Ishikawa (cell line): ENCODE measurements at regions not wholly inside any gene's neighbourhood (a gene's known extent, or its start where the extent isn't known, plus 50 kb on each side); places are given as distances from the start of the nearest gene placed in this dataset.

Experiments used
- CEBPB ChIP-seq: IDR thresholded peaks from 2 replicates; pipeline ENCODE4 v1.6.1; 2012
- EP300 ChIP-seq: IDR thresholded peaks from 2 replicates; pipeline ENCODE4 v1.6.1; 2012; ENCODE audit warnings: borderline replicate concordance
- RAD21 ChIP-seq: IDR thresholded peaks from 2 replicates; pipeline ENCODE4 v1.6.1; 2012; ENCODE audit warnings: low read depth
- TAF1 ChIP-seq: IDR thresholded peaks from 2 replicates; pipeline ENCODE4 v1.6.1; 2012; ENCODE audit warnings: low read depth, mild to moderate bottlenecking
- YY1 ChIP-seq: IDR thresholded peaks from 2 replicates; pipeline ENCODE4 v1.6.1; 2012; ENCODE audit warnings: low read depth

GRCh38 chr7:23928418-23928775, 218.4 kb downstream of the STK31 start:
- TF ChIP-seq EP300: no peak
- no peak for TF ChIP-seq RAD21
- TF ChIP-seq YY1: no peak
- no peak for TF ChIP-seq TAF1
- TF ChIP-seq CEBPB: no peak
